ENCODE measurements at regions not wholly inside any gene's neighbourhood (a gene's known extent, or its start where the extent isn't known, plus 50 kb on each side); places are given as distances from the start of the nearest gene placed in this dataset.

GRCh38 chr15:61308437-61308836, 79.3 kb upstream of the RORA start:
- H3K36me3 ChIP-seq: no peaks in the 10 kb centered on the region
- no peaks in the 10 kb centered on the region for H3K9me3 ChIP-seq
- in situ Hi-C loops (cut with MboI; ENCODE audit: low pct_ligation_motif_present in 1 of 4, low pct_unique_long_range_greater_than_20kb in 1 of 4, low sequenced_read_pairs in 3 of 4): no loop called here
- no peaks in the 10 kb centered on the region for H3K4me1 ChIP-seq
- intact Hi-C loops (cut with DNase I; ENCODE audit: low total_unique reads): no loop called here
- no peak for TF ChIP-seq EP300 (IDR thresholded peaks at IDR 0.05; ENCODE audit: low read depth)
- no peak for TF ChIP-seq POLR2A (IDR thresholded peaks at IDR 0.05)
- TF ChIP-seq POLR2AphosphoS5 (IDR thresholded peaks at IDR 0.05): no peak
- TF ChIP-seq CTCF (IDR thresholded peaks at IDR 0.05): no peak
- no peak for DNase-seq
- H3K27ac ChIP-seq: no peak overlapping the region
- H3K27me3 ChIP-seq: no peaks in the 10 kb centered on the region
- H3K4me3 ChIP-seq: no peak overlapping the region
- WGBS, 2 donors (ENCODE audit: low coverage in 1 of 2): 86 to 100% methylated on average over 1 to 2 of the region's 2 CpGs

- Histone ChIP-seq H3K9me3 (no peaks in the 10 kb centered on the region), H3K27ac (no peak overlapping the region), H3K4me1 (no peaks in the 10 kb centered on the region), H3K27me3 (no peaks in the 10 kb centered on the region), H3K36me3 (no peaks in the 10 kb centered on the region), H3K4me3 (no peak overlapping the region)
- in situ Hi-C loops (cut with MboI; ENCODE audit: low pct_ligation_motif_present in 1 of 4, low pct_unique_long_range_greater_than_20kb in 1 of 4, low sequenced_read_pairs in 3 of 4) (no loop called here), intact Hi-C loops (cut with DNase I; ENCODE audit: low total_unique reads) (no loop called here)
- no peak for DNase-seq
- 77% methylated on average over 5 of the region's 5 CpGs for WGBS, 2 donors (ENCODE audit: low coverage in 1 of 2)
- TF ChIP-seq CTCF (IDR thresholded peaks at IDR 0.05) (no peak), EP300 (IDR thresholded peaks at IDR 0.05; ENCODE audit: low read depth) (no peak), POLR2AphosphoS5 (IDR thresholded peaks at IDR 0.05) (no peak), POLR2A (IDR thresholded peaks at IDR 0.05) (no peak)
These were observed 78.4 kb upstream of the RORA start for GRCh38 chr15:61307474-61307873.

DNA sequence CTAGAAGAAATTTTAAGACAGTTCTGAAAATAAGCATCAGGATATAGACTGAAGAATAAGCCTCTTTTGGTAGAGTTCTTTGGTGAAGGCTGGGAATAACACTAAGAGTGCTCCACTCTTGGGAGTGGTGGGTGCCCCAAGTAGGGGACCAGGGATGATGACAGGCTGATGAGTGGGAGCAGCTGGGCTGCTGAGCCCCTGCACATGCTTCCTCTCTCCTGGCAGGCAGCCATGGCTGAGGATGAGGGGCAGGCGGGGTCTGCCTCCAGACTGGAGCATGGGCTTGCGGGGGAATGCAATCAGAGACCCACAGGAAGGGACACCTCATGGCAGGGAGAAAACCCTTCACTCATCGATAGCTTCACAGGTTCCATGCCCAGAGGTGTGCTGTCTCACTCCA, 72.6 kb upstream of the RORA start:
- no peaks in the 10 kb centered on the region for H3K27me3 ChIP-seq
- no peak for TF ChIP-seq POLR2AphosphoS5 (IDR thresholded peaks at IDR 0.05)
- H3K36me3 ChIP-seq: no peaks in the 10 kb centered on the region
- in situ Hi-C loops (cut with MboI; ENCODE audit: low pct_ligation_motif_present in 1 of 4, low pct_unique_long_range_greater_than_20kb in 1 of 4, low sequenced_read_pairs in 3 of 4): no loop called here
- no peak overlapping the region for H3K27ac ChIP-seq
- no peak for DNase-seq
- H3K4me1 ChIP-seq: no peaks in the 10 kb centered on the region
- intact Hi-C loops (cut with DNase I; ENCODE audit: low total_unique reads): no loop called here
- 88% methylated on average over 3 of the region's 3 CpGs; no CpG with 5 or more reads in 1 of the 2 donors for WGBS, 2 donors (ENCODE audit: low coverage in 1 of 2)
- no peaks in the 10 kb centered on the region for H3K9me3 ChIP-seq
- no peak overlapping the region for H3K4me3 ChIP-seq

- Histone ChIP-seq H3K4me3 (no peak overlapping the region), H3K27me3 (no peaks in the 10 kb centered on the region), H3K4me1 (no peaks in the 10 kb centered on the region), H3K27ac (no peak overlapping the region), H3K9me3 (no peaks in the 10 kb centered on the region), H3K36me3 (no peaks in the 10 kb centered on the region)
- in situ Hi-C loops (cut with MboI; ENCODE audit: low pct_ligation_motif_present in 1 of 4, low pct_unique_long_range_greater_than_20kb in 1 of 4, low sequenced_read_pairs in 3 of 4) (no loop called here), intact Hi-C loops (cut with DNase I; ENCODE audit: low total_unique reads) (no loop called here)
- TF ChIP-seq EP300 (IDR thresholded peaks at IDR 0.05; ENCODE audit: low read depth) (no peak), POLR2A (IDR thresholded peaks at IDR 0.05) (no peak), CTCF (IDR thresholded peaks at IDR 0.05) (no peak), POLR2AphosphoS5 (IDR thresholded peaks at IDR 0.05) (peak in 1 of 3 donors; percentile 41)
- DNase-seq: peak; percentile 9
- whole genome bisulfite sequencing, 2 donors (ENCODE audit: low coverage in 1 of 2): 65% methylated on average over 4 of the region's 4 CpGs; no CpG with 5 or more reads in 1 of the 2 donors
These were observed 70.1 kb upstream of the RORA start for GRCh38 chr15:61299075-61299763.

DNA sequence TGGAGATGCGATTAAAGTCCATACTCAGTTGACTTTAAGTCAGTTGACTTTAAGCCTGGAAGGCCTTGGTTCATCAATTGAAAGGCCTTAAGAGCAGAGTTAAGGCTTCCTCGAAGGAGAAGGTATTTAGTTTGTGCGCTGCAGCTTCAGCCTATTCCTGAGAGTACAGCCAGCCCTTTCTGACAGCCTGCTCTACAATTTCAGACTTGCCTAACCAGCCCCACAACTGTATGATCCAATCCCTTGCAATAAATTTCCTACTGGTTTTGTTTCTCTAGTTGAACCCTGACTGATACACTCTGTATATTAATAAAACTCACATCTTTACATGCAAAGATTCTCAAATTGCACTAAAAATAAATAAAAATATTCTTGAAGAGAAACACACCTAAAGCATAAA, 66.1 kb upstream of the RORA start:
- no peaks in the 10 kb centered on the region for H3K27me3 ChIP-seq
- TF ChIP-seq POLR2AphosphoS5 (IDR thresholded peaks at IDR 0.05) (no peak), EP300 (IDR thresholded peaks at IDR 0.05; ENCODE audit: low read depth) (no peak)
- in situ Hi-C loops (cut with MboI; ENCODE audit: low pct_ligation_motif_present in 1 of 4, low pct_unique_long_range_greater_than_20kb in 1 of 4, low sequenced_read_pairs in 3 of 4) (no loop called here), intact Hi-C loops (cut with DNase I; ENCODE audit: low total_unique reads) (no loop called here)
- no peak overlapping the region for H3K4me3 ChIP-seq
- no peak overlapping the region for H3K27ac ChIP-seq
- 73 to 82% methylated on average over 1 to 3 of the region's 3 CpGs for WGBS, 2 donors (ENCODE audit: low coverage in 1 of 2)
- no peak for DNase-seq
- H3K36me3 ChIP-seq: no peaks in the 10 kb centered on the region
- no peaks in the 10 kb centered on the region for H3K9me3 ChIP-seq
- H3K4me1 ChIP-seq: no peaks in the 10 kb centered on the region
